Activated T-helper 1 cell treated with anti-CD3 and anti-CD28 coated beads, Interleukin-12 subunit alpha, Interleukin-12 subunit beta, Interleukin-2, Interleukin-4 antibody, amounts not matched to agents 30 ng/mL and 10 ng/mL and 1 ng/mL, durations not matched to agents 14 hours and 24 hours and 36 hours (primary cell): ENCODE measurements at regions not wholly inside any gene's neighbourhood (a gene's known extent, or its start where the extent isn't known, plus 50 kb on each side); places are given as distances from the start of the nearest gene placed in this dataset.

Experiments used
- DNase-seq: peaks from one replicate; pipeline ENCODE4 v3.0.0; 2021; ENCODE audit warnings: low spot score
- H3K27ac Mint-ChIP-seq: one replicate; pipeline ENCODE4 v1.8.0; 2021; ENCODE audit warnings: mild to moderate bottlenecking, mixed read lengths
- H3K27me3 Mint-ChIP-seq: one replicate; pipeline ENCODE4 v1.8.0; 2022; ENCODE audit warnings: mild to moderate bottlenecking, moderate library complexity, mixed read lengths; ENCODE audit not compliant: insufficient read depth
- H3K36me3 Mint-ChIP-seq: one replicate; pipeline ENCODE4 v1.8.0; 2021; ENCODE audit warnings: low read depth, mixed read lengths
- H3K4me1 Mint-ChIP-seq: one replicate; pipeline ENCODE4 v1.8.0; 2021; ENCODE audit warnings: low read depth, mixed read lengths
- H3K4me3 Mint-ChIP-seq: one replicate; pipeline ENCODE4 v1.8.0; 2021; ENCODE audit warnings: mild to moderate bottlenecking, moderate library complexity, mixed read lengths
- H3K9me3 Mint-ChIP-seq: one replicate; pipeline ENCODE4 v1.8.0; 2021; ENCODE audit warnings: mixed read lengths
- intact Hi-C: fragments of 100-400 bp; cut with micrococcal nuclease; formaldehyde crosslinking; loops from one replicate; pipeline ENCODE4 v1.15.1; 2024

DNA sequence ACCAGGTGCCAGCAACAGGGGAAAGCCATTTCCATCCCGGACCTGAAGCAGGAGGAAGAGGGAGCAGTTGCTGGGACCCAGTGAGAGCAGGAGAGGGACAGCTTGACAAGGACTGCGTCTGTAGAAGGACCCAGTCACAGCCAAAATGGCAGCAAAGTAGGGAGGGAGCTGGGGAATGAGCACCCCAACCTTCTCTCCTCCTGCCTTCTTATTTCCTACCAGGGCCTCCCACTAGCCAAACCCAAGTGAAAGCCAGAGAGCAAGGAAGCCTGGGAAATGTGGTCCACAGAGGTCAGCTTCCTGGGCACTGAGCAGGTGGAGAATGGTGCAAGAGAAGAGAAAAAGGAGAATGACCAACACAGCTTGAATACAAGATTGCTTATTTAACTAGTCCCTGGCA is 108.5 kb upstream of the MYL2 start:
- H3K4me3 Mint-ChIP-seq: no peak overlapping the region
- no peak for DNase-seq
- no peaks in the 10 kb centered on the region for H3K4me1 Mint-ChIP-seq
- H3K27ac Mint-ChIP-seq: no peak overlapping the region
- no peaks in the 10 kb centered on the region for H3K36me3 Mint-ChIP-seq
- peaks cover 49% of the 10 kb centered on the region for H3K27me3 Mint-ChIP-seq
- intact Hi-C loops: no loop called here
- no peaks in the 10 kb centered on the region for H3K9me3 Mint-ChIP-seq

DNA sequence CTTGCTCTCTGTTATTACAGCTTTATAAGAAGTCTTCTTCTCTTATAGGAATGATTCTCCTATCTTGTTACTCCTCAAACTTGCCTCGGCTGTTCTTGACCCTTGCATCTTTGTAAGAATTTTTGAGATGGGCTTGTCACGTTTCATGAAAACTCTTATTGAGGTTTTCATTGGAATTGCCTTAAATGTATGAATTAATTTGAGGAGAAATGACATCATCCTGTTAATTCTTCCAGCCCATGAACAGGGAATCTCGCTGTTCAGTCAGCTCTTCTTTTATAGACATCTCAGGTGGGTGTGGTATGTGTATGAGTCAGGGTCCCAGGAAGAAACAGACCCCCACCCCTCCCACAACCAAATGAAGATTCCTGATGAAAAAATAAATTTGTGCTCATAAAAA is 107.1 kb upstream of the MYL2 start:
- intact Hi-C loops: no loop called here
- H3K4me1 Mint-ChIP-seq: no peaks in the 10 kb centered on the region
- no peak overlapping the region for H3K27ac Mint-ChIP-seq
- H3K27me3 Mint-ChIP-seq: peaks cover 42% of the 10 kb centered on the region
- H3K9me3 Mint-ChIP-seq: no peaks in the 10 kb centered on the region
- no peaks in the 10 kb centered on the region for H3K36me3 Mint-ChIP-seq
- H3K4me3 Mint-ChIP-seq: no peak overlapping the region
- DNase-seq: no peak

DNA sequence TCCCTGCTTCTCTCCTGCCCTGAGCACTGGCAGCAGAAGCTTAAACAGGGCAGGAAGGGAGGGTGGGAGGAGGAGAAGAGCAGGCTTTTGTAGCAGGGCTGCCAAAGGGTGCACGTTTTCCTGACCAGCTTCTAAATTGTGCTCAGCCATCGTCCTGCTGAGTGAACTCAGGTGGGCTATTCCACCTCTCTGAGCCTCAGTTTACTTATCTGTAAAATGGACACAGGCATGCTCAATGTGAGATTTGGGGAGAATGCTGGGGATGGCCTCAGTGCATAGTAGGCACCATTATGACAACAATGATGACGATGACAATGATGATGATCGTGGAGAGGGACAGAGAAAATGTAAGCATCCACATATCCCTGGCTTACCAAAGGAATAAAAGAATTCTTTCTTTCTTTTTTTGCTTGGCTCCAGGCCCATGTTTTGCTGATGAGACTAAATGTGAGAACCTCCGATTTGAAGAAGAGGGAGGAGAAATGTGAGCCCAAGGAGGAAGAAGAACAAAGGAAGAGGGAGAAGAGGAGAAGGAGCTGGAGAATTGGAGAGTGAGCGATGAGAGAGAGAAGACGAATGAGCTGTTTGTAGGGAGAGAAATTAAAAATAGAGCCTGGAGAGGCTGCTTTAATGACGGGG is 105.5 kb upstream of the MYL2 start:
- intact Hi-C loops: no loop called here
- Mint-ChIP-seq H3K27me3 (peaks cover 32% of the 10 kb centered on the region), H3K36me3 (no peaks in the 10 kb centered on the region), H3K9me3 (no peaks in the 10 kb centered on the region), H3K4me1 (no peaks in the 10 kb centered on the region), H3K27ac (no peak overlapping the region), H3K4me3 (no peak overlapping the region)
- no peak for DNase-seq

DNA sequence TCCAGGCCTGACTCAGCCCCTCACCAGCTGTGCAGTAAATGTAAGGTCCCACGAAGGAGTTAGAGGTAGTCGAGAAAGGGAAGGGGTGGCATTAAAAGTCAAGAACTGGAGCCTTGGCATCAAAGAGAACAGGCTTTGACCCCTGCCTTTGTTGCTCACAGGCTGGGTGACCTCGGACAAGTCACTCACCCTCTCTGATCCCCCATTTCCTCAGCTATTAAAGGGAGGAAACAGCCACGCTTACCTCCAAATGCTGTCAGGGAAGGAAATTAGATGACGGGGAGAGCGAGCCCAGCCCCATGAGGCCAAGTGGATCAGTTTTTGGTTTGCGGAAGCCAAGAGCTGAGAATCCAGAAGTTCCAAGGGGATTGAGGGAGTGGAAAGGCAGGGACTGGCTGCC is 104.9 kb upstream of the MYL2 start:
- intact Hi-C loops: no loop called here
- DNase-seq: no peak
- Mint-ChIP-seq H3K36me3 (no peaks in the 10 kb centered on the region), H3K4me3 (no peak overlapping the region), H3K9me3 (no peaks in the 10 kb centered on the region), H3K27me3 (peaks cover 25% of the 10 kb centered on the region), H3K27ac (no peak overlapping the region), H3K4me1 (no peaks in the 10 kb centered on the region)

DNA sequence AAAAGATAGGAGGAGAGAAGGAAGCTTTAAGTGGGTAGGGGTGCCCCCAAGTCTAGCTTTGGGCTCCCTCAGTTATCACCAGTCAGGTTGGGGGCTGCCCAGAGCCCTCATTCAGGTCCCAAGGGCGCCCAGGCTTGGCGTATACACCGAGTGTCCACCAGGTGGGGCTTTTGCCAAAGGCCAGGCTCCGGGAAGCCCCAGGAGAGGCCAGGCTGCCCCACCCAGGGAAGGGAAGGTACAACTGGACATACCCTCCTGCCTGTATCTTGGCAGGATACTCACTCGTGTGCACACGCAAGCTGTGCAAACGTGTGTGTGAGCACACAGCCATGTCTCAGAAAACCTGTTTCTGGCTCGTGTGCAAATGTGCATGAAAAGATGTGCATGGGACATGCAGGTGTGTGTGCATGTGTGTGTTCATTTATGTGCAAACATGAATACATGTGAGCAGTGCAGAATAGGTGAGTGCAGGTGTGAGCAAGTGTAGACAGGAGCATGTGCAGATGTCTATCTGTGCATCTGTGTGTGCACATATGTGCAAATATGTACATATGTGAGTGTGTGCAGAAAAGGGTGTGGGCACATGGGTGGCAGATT is 103.9 kb upstream of the MYL2 start:
- no peaks in the 10 kb centered on the region for H3K4me1 Mint-ChIP-seq
- intact Hi-C loops: no loop called here
- no peaks in the 10 kb centered on the region for H3K9me3 Mint-ChIP-seq
- H3K36me3 Mint-ChIP-seq: no peaks in the 10 kb centered on the region
- DNase-seq: peak; percentile 8
- peaks cover 23% of the 10 kb centered on the region for H3K27me3 Mint-ChIP-seq
- H3K27ac Mint-ChIP-seq: no peak overlapping the region
- no peak overlapping the region for H3K4me3 Mint-ChIP-seq

DNA sequence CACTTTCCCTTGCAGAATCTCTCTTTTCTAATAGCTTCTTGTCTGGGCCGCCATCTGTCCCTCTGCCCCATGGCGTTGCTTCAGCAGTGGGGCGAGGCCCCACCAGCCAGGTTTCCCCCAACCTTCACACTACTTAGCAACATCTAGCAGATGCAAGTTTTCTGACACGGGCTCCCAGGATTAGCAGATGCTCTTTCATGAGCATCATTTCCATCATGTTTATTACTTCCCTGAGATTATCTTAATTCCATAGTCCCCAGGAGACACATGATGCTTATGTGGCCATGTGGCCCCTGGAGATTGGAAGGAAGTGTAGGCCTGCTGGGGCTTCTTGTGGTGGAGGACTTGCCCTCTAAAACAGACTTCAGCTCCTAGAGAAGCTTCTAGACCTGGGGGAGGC is 102.0 kb upstream of the MYL2 start:
- no peak for DNase-seq
- Mint-ChIP-seq H3K36me3 (no peaks in the 10 kb centered on the region), H3K9me3 (no peaks in the 10 kb centered on the region), H3K27me3 (peaks cover 23% of the 10 kb centered on the region), H3K27ac (no peak overlapping the region), H3K4me1 (no peaks in the 10 kb centered on the region), H3K4me3 (no peak overlapping the region)
- intact Hi-C loops: no loop called here

DNA sequence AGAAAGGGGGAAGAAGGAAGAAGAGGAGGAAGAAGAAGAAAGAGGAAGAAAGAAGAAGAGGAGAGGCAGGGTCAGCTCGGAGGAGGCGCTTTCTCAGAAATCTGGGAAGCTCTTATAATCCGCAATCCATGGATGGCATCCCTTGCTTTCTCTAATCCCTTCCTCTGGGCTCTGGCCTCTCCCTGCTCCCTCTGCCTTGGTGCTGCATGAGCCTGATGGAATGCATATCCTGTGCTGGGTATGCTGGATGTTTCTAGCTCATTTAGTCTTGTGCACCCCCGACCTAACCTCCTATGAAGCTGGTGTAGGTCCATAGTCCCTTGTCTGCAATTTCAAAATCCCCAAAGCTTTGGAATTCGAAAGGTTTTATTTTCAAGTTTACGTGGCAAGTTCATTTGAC is 94.2 kb upstream of the MYL2 start:
- DNase-seq: no peak
- H3K9me3 Mint-ChIP-seq: no peaks in the 10 kb centered on the region
- peaks cover 6% of the 10 kb centered on the region for H3K27me3 Mint-ChIP-seq
- intact Hi-C loops: no loop called here
- H3K27ac Mint-ChIP-seq: no peak overlapping the region
- H3K4me3 Mint-ChIP-seq: no peak overlapping the region
- H3K4me1 Mint-ChIP-seq: no peaks in the 10 kb centered on the region
- H3K36me3 Mint-ChIP-seq: no peaks in the 10 kb centered on the region

DNA sequence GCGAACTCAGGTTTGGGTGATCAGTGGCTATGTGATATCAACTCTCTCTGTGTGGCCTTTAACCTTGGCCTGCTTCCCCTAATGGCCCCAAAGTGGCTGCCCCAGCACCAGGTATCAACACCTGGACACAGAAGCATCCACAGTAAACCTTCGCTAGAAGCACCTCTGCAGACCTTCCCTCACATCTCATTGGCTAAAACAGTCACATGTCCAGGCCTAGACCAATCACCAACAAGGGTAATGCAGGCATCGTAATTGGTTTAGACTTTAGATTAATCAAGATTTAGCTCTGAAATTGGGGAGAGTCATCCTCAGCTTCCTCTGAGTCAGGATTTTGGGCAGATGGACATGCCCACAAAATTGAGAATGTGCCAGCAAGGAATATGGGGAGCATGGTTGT is 92.5 kb upstream of the MYL2 start:
- H3K27me3 Mint-ChIP-seq: peaks cover 6% of the 10 kb centered on the region
- H3K9me3 Mint-ChIP-seq: no peaks in the 10 kb centered on the region
- intact Hi-C loops: no loop called here
- no peak overlapping the region for H3K4me3 Mint-ChIP-seq
- H3K36me3 Mint-ChIP-seq: no peaks in the 10 kb centered on the region
- H3K4me1 Mint-ChIP-seq: no peaks in the 10 kb centered on the region
- no peak for DNase-seq
- H3K27ac Mint-ChIP-seq: no peak overlapping the region

DNA sequence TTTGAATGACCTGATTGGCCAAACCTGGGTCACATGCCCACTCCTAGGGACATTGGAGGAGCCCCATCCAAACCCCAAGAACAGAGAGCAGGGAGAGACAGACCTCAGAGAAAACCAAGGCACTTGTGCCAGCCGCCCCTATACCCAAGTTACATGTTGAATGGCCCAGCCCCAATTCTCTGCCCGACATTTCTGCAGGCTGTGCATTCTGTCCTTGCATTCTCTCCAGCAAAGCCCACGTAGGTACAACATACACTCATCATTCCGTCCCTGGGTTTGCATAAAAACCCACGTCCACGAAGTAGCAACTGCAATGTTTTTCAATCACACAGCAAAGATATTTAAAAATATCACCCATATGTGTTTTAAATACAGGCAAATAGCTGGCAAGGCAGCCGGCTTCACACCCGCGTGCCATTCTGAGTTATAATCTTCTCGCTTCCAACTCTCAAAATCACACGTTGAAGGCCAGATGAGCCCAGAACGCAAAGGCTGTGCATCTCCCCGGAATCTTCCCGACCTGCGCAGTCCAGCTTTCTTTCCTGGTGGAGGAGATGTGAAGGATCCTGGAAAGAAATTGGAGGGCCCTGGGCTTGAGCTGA is 91.7 kb upstream of the MYL2 start:
- intact Hi-C loops: no loop called here

DNA sequence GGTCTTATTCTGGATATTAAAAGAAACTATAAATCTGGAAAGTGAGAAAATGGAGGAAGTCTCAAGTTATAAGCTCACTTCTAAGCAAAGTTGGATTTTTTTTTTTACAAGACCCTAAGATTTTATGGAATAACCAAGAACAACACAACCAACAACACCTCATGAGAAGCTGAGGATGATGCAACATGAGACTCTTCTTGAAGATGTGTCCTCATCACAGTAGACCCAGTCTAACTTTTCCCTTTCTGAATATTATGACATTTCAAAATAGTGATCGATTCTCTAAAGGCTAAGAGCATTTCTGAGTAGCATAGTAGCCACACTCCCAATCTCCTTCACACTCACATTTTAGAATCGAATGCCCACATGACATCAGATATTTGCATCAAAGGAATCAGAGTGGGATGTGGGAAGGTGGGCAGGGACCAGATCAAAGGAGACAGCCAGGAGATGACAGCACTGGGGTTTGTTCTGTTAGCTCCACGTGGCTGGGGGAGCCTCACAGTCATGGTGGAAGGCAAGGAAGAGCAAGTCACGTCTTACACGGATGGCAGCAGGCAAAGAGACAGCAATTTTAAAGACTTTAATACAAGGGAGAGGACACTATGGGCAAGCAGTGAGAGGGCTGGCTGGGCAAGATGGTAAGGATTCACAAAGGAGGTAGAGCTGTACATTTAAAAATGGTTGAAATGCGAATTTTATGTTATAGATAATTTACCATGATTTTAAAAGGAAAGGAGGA is 90.7 kb upstream of the MYL2 start:
- DNase-seq: no peak
- Mint-ChIP-seq H3K27me3 (peaks cover 5% of the 10 kb centered on the region), H3K9me3 (no peaks in the 10 kb centered on the region), H3K36me3 (no peaks in the 10 kb centered on the region), H3K27ac (no peak overlapping the region), H3K4me3 (no peak overlapping the region), H3K4me1 (no peaks in the 10 kb centered on the region)
- intact Hi-C loops: no loop called here

More for the DNA sequence above, 91.7 kb upstream of the MYL2 start:
- Mint-ChIP-seq H3K4me3 (no peak overlapping the region), H3K27ac (no peak overlapping the region), H3K9me3 (no peaks in the 10 kb centered on the region), H3K36me3 (no peaks in the 10 kb centered on the region), H3K27me3 (peaks cover 5% of the 10 kb centered on the region), H3K4me1 (no peaks in the 10 kb centered on the region)
- no peak for DNase-seq

DNA sequence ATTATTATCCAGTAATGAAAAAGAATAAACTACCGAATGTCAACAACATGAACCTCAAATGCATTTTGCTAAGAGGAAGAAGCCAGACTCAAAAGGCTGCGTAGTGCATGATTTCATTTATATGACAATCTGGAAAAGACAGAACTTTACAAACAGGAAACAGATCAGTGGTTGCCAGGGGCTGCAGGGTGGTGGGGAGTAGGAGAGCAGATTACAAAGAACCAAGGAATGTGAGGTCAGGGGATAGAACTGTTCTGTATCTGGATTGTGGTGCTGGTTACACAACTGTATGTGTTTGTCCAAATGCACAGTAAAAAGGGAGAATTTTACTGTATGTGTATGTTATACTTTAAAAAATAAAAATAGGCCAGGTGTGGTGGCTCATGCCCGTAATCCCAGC is 89.7 kb upstream of the MYL2 start:
- Mint-ChIP-seq H3K36me3 (no peaks in the 10 kb centered on the region), H3K27me3 (peaks cover 5% of the 10 kb centered on the region), H3K27ac (no peak overlapping the region), H3K4me1 (no peaks in the 10 kb centered on the region), H3K4me3 (no peak overlapping the region), H3K9me3 (no peaks in the 10 kb centered on the region)
- intact Hi-C loops: no loop called here
- DNase-seq: no peak

DNA sequence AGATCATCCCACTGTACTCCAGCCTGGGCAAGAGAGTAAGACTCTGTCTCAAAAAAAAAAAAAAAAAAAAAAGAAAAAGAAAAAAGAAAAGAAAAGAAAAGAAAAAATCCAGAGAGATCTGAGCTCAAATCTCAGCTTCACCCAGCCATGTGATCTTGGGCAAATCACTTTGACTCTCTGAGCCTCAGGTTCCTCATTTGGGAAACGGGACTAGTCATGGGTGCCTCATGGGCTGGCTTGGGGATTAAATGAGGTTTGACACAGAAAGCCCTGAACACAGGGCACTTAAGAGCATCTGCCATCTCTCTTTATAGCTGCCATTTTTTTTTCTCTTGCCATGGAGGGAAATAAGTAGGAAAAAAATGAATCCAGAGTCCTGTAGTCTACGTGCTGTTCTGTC is 86.2 kb upstream of the MYL2 start:
- no peak overlapping the region for H3K4me3 Mint-ChIP-seq
- no peak for DNase-seq
- H3K4me1 Mint-ChIP-seq: no peaks in the 10 kb centered on the region
- no peaks in the 10 kb centered on the region for H3K9me3 Mint-ChIP-seq
- no peaks in the 10 kb centered on the region for H3K36me3 Mint-ChIP-seq
- intact Hi-C loops: no loop called here
- peaks cover 10% of the 10 kb centered on the region for H3K27me3 Mint-ChIP-seq
- no peak overlapping the region for H3K27ac Mint-ChIP-seq

DNA sequence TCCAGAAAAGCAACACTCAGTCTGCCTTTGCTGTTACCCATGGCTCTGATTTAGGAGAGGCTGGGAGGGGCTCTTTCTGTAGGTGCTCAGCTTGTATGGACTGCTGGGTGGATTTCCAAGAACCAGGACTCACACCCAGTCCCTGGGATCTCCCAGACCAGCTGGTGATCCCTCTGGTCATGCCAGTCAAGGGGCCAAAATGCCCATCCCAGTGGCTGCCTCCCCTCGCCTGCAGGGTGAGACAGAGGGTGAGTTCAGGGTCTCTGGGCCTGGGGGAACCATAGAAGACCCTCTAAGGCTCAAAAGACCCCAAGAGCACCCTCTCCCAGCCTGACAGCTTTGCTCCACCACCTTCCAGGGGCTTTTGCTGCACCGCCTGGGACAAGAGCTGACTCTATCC is 78.6 kb upstream of the MYL2 start:
- Mint-ChIP-seq H3K4me1 (no peaks in the 10 kb centered on the region), H3K9me3 (peaks cover 6% of the 10 kb centered on the region), H3K27me3 (peaks cover 7% of the 10 kb centered on the region), H3K4me3 (no peak overlapping the region), H3K36me3 (no peaks in the 10 kb centered on the region), H3K27ac (no peak overlapping the region)
- DNase-seq: no peak
- intact Hi-C loops: no loop called here
